AML-193 (cell line): ENCODE measurements at regions not wholly inside any gene's neighbourhood (a gene's known extent, or its start where the extent isn't known, plus 50 kb on each side); places are given as distances from the start of the nearest gene placed in this dataset.

Experiments used
- DNase-seq, 2 experiments: peaks; one replicate each; lab custom pipeline; 2025; lab: John Stamatoyannopoulos, UW

GRCh38 chr3:148223266-148223665 is 474.4 kb upstream of the AGTR1 start:
- no peak for DNase-seq

- DNase-seq, result no peak
Observed at GRCh38 chr3:148226246-148226645, 471.5 kb upstream of the AGTR1 start.

- DNase-seq, result no peak
Observed at GRCh38 chr3:148227534-148227933, 470.2 kb upstream of the AGTR1 start.

- DNase-seq, result no peak
Observed at GRCh38 chr3:148229107-148229506, 468.6 kb upstream of the AGTR1 start.

GRCh38 chr3:148230473-148230872 is 467.2 kb upstream of the AGTR1 start:
- DNase-seq, result no peak

- DNase-seq, result no peak
Observed at GRCh38 chr3:148232389-148232788, 465.3 kb upstream of the AGTR1 start.

GRCh38 chr3:148233403-148233802 is 464.3 kb upstream of the AGTR1 start:
- DNase-seq, result no peak

- DNase-seq, result no peak
Observed at GRCh38 chr3:148234536-148234935, 463.2 kb upstream of the AGTR1 start.

GRCh38 chr3:148235566-148235965 is 462.1 kb upstream of the AGTR1 start:
- DNase-seq, result no peak

- no peak for DNase-seq
Observed at GRCh38 chr3:148238421-148238821, 459.3 kb upstream of the AGTR1 start.

- DNase-seq, result no peak
Observed at GRCh38 chr3:148240351-148240750, 457.4 kb upstream of the AGTR1 start.

GRCh38 chr3:148243609-148244008 is 454.1 kb upstream of the AGTR1 start:
- no peak for DNase-seq

GRCh38 chr3:148246291-148246923 is 451.3 kb upstream of the AGTR1 start:
- DNase-seq, result no peak

GRCh38 chr3:148253713-148254112 is 444.0 kb upstream of the AGTR1 start:
- no peak for DNase-seq

GRCh38 chr3:148254402-148254801 is 443.3 kb upstream of the AGTR1 start:
- no peak for DNase-seq

GRCh38 chr3:148255981-148256969 is 441.4 kb upstream of the AGTR1 start:
- DNase-seq, result no peak

GRCh38 chr3:148262980-148263379 is 434.7 kb upstream of the AGTR1 start:
- DNase-seq, result no peak

GRCh38 chr3:148265841-148266240 is 431.9 kb upstream of the AGTR1 start:
- DNase-seq, result no peak

- no peak for DNase-seq
Observed at GRCh38 chr3:148266341-148266740, 431.4 kb upstream of the AGTR1 start.

GRCh38 chr3:148269816-148270215 is 427.9 kb upstream of the AGTR1 start:
- DNase-seq, result no peak

- DNase-seq, result no peak
Observed at GRCh38 chr3:148280623-148281242, 417.0 kb upstream of the AGTR1 start.

- DNase-seq, result no peak
Observed at GRCh38 chr3:148289159-148289558, 408.5 kb upstream of the AGTR1 start.

- no peak for DNase-seq
Observed at GRCh38 chr3:148297013-148297412, 400.7 kb upstream of the AGTR1 start.
